GM18907 (cell line): ENCODE measurements at regions not wholly inside any gene's neighbourhood (a gene's known extent, or its start where the extent isn't known, plus 50 kb on each side); places are given as distances from the start of the nearest gene placed in this dataset.

ENCODE experiments used
- ATAC-seq: cut with Tn5 transposase; IDR thresholded peaks from one replicate; pipeline ENCODE4 v1.9.1; 2021; ENCODE audit warnings: mild to moderate bottlenecking, moderate library complexity; ENCODE audit not compliant: unreplicated experiment

- ATAC-seq, result no peak
These were observed 315.0 kb upstream of the TPM1 start for GRCh38 chr15:62727501-62727900.

- no peak for ATAC-seq
These were observed 311.7 kb upstream of the TPM1 start for GRCh38 chr15:62730825-62731224.

DNA sequence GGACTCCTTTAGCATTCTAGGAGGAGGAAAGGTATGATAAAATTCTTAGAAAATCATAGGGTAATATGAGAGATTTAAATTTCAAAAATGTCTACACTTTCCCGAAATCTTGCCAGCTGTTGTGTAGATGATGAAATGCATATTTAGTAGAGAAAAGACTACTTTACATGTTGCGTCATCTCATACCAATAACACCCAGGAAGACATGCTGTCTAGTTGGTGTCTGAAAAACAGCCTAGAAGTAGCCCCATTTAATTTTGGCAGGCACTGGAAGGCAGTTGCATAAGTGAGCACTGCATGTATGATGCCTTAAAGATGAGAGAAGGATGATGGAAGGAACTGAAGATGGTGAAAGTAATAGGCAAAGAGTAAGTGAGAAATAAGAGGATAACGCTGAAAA is 310.5 kb upstream of the TPM1 start:
- no peak for ATAC-seq

- ATAC-seq, result no peak
These were observed 307.8 kb upstream of the TPM1 start for GRCh38 chr15:62734706-62735105.

GRCh38 chr15:62736756-62737155 is 305.8 kb upstream of the TPM1 start:
- ATAC-seq, result no peak

DNA sequence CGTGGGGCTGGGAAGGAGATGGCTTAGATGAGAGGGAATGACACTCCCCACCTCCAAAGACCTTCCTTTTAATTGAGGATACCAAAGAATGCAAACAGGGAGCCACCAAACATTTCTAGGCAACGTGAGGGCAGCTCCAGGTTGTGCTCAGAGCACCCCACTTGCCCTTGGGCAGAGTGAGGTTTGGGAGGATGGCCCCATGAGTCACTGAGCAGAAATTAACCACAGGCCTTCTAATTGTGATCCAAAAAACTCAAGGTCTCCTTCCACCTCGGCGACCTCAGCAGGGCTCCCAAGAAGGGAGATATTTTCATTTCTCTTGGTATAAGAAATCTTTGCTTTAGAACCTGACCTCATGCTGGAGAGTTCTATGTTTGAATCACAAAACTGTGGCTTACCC is 305.0 kb upstream of the TPM1 start:
- no peak for ATAC-seq

DNA sequence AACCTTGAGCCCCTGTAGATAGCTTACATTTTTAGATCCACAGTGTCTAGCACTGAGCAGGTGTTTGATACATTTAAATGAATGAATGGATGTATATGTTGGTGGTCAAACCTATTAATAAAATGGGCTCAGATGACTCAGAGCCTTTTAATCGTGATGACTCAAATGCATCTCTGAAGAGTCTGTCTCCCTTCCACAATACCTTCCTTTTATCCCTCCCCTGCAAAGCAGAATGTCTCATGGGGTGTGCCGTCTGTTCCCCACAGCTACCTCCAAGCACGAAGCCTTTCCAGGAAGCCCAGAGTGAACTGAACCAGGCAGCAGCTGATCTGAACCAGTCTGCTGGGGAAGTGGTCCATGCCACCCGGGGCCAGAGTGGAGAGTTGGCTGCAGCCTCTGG is 303.5 kb upstream of the TPM1 start:
- no peak for ATAC-seq

DNA sequence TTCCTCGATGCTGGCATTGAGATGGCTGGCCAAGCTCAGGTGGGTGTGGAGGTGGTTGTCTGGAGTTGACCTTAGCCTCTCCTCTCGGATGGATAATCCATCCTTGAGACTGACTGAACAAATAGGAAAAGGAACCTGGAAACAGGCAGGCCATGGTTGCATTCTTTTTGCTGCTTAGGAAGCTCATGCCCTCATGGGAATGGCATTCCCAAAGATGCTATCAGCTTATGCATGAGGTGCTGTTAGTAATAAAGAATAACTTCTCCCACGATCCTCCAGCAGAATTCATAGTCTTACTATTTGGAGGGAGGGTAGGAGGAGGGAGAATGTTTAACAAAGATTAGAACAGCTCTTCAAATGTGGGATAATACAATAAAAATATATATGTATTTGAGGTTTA is 303.0 kb upstream of the TPM1 start:
- no peak for ATAC-seq

- no peak for ATAC-seq
These were observed 302.2 kb upstream of the TPM1 start for GRCh38 chr15:62740141-62741004.

DNA sequence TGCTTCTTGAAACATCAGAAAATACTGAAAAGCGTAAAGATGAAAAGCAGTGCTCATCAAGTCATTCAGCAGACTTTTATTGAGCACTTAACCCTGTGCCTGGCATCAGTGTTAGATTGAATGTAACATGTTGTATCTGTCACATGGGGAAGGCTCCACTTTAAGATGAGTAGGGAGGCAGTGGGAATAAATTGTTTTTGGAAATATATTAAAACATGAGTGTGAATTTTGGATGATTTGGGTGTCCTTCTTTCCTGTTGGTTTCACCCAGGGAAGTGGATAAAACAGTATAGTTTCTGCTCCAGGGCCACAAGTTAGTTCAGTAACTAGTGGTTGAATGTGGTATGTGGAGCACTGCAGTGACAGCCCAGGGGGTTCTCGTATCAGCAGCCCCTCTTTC is 301.4 kb upstream of the TPM1 start:
- no peak for ATAC-seq

GRCh38 chr15:62742409-62743171 is 300.0 kb upstream of the TPM1 start:
- ATAC-seq, result no peak

DNA sequence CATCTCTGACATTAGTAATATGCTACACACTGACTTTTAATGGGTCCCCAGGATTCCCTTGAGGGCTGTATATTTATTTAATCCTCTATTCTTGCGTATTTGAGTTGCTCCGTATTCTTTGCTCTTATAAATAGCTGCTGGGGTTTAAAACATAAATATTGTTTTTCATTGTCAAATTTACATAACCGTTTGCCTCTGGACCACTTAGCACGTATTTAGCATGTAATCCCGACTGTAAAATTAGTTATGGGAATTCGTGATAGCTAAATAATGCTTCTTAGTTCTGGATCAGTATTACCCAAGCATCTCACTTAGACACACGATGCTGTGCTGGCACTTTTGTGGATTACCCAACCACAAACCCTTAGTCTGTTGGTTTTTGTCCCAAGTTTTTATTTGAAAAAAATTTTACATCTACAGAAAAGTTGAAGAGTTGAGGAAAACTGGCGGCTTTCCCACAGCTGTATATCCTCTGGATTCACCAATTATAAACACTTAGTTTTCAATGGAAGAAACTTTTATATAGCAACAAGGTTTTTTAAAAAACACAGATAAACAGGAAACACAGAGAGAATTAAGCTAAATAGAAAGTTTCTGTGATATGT is 296.8 kb upstream of the TPM1 start:
- ATAC-seq, result no peak

GRCh38 chr15:62748196-62748595 is 294.4 kb upstream of the TPM1 start:
- no peak for ATAC-seq

DNA sequence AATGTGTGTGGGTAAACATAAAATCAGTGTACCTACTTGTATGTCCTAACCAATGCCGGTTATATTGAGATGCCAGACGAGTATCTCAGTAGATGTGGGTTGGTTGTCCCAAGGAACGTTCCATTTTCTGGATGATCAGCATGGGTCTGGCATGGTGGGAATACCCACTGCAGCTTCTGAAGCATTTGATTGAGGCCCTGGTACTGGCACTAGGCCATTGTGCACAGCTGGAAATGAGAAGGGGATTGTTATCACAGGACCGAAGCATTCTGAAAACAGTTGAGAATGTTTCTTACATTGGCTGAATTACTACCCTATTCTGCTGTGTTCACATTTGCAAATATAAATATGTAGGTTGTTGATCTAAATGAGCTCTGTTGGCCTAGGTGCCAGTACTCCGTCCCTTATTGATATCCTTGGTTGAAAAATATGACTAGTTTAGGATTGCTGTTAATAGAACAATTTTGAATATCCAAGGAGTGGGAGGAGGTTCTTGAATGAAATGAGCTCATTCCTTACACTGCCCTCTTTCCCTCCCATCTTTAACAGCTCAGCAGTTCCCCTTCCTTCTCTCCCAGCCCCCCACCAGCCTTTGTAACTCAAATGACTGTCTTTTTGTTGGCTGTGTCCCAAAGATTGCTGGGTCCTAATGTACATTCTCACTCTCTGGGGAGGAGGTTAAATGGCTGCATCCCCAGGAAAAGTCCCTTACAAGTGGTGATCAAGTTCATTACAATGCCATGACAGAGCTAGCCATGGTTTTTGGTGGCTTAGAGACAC is 293.3 kb upstream of the TPM1 start:
- no peak for ATAC-seq

GRCh38 chr15:62750471-62750870 is 292.1 kb upstream of the TPM1 start:
- no peak for ATAC-seq

GRCh38 chr15:62752657-62753517 is 289.7 kb upstream of the TPM1 start:
- ATAC-seq, result no peak

- ATAC-seq, result no peak
These were observed 288.9 kb upstream of the TPM1 start for GRCh38 chr15:62753518-62754221.

DNA sequence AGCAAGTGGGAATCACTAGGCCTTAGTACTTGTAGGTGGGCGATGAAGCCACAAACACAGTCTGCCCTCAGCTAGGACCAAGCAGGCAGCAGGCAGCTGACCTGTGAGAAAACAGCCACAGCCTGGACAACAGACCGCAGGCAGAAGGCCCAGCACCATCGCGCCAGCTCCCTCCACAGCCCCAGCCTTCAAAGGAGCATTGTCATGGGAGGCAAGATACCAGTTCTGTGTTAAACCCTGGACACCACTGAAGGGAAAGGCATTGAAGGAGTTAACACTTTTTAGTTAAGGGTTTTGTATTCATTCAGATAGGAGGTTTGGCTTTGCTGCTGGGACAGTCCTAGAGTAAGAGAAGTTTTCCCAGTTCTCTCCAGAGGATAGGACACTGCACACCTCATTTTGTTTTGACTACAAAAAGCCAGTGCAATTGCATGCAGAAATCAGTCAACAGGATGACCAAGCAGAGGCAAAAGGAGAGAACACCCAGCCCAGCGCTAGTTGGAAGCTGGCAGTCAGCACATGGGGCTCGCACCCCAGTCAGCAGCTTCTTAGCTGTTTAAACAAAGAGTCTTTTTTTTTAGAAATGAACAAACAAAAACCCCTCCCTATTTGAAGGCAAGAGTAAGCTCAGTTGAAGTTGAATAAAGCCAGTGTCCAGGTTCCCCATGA is 286.1 kb upstream of the TPM1 start:
- ATAC-seq, result no peak

GRCh38 chr15:62756995-62757360 is 285.6 kb upstream of the TPM1 start:
- no peak for ATAC-seq
